ENCODE measurements at regions not wholly inside any gene's neighbourhood (a gene's known extent, or its start where the extent isn't known, plus 50 kb on each side); places are given as distances from the start of the nearest gene placed in this dataset.

DNA sequence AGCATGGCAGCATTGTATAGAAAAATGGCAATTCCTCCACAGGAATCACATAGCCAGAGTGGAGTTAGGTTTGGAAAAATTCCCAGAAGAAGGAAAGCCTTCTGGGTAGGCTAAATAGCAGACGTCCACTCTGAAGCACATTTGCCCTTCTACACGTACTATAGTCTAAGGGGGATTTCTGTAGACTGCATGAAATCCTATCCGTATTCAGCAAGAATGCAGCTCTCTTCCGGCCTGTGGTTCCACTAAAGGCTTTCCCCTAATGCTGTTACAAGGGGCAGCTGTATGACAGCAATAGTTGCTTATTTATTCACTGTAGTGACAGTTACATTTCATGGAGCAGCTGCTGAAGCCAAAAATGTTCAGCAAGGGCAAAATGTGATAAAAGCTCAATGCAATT, 263.6 kb downstream of the RWDD3 start:
- TF ChIP-seq ZNF274 (IDR thresholded peaks at IDR 0.05; ENCODE audit: borderline replicate concordance, low read depth, low read length) (no peak), POLR2A (conservative IDR thresholded peaks at IDR 0.05) (no peak), JUN (IDR thresholded peaks at IDR 0.05; ENCODE audit: borderline replicate concordance, low read depth, low read length) (no peak), JUN (CRISPR knock-in tag; IDR thresholded peaks at IDR 0.05; ENCODE audit: borderline replicate concordance) (no peak), MYC (IDR thresholded peaks at IDR 0.05; ENCODE audit: low read depth, low read length) (no peak), MYC (CRISPR knock-in tag; IDR thresholded peaks at IDR 0.05; ENCODE audit: borderline replicate concordance, low read depth) (no peak), FOXP1 (CRISPR knock-in tag; IDR thresholded peaks at IDR 0.05) (no peak), ZNF717 (CRISPR knock-in tag; IDR thresholded peaks at IDR 0.05) (no peak), ZNF408 (CRISPR knock-in tag; IDR thresholded peaks at IDR 0.05; ENCODE audit: low read depth) (no peak), ZNF217 (CRISPR knock-in tag; IDR thresholded peaks at IDR 0.05) (no peak), POLR2AphosphoS5 (IDR thresholded peaks at IDR 0.05; ENCODE audit: control insufficient read depth, insufficient read depth, low read depth, low read length) (no peak)
- TF ChIP-seq, protein P1, sequence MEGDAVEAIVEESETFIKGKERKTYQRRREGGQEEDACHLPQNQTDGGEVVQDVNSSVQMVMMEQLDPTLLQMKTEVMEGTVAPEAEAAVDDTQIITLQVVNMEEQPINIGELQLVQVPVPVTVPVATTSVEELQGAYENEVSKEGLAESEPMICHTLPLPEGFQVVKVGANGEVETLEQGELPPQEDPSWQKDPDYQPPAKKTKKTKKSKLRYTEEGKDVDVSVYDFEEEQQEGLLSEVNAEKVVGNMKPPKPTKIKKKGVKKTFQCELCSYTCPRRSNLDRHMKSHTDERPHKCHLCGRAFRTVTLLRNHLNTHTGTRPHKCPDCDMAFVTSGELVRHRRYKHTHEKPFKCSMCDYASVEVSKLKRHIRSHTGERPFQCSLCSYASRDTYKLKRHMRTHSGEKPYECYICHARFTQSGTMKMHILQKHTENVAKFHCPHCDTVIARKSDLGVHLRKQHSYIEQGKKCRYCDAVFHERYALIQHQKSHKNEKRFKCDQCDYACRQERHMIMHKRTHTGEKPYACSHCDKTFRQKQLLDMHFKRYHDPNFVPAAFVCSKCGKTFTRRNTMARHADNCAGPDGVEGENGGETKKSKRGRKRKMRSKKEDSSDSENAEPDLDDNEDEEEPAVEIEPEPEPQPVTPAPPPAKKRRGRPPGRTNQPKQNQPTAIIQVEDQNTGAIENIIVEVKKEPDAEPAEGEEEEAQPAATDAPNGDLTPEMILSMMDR (IDR thresholded peaks at IDR 0.05 in 2 of 3, conservative IDR thresholded peaks at IDR 0.05 in 1 of 3; ENCODE audit: insufficient read depth in 2 of 3, low read depth in 1 of 3, low read length in 3 of 3): no peak
- TF ChIP-seq, protein P2, sequence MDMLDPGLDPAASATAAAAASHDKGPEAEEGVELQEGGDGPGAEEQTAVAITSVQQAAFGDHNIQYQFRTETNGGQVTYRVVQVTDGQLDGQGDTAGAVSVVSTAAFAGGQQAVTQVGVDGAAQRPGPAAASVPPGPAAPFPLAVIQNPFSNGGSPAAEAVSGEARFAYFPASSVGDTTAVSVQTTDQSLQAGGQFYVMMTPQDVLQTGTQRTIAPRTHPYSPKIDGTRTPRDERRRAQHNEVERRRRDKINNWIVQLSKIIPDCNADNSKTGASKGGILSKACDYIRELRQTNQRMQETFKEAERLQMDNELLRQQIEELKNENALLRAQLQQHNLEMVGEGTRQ (CRISPR knock-in tag; IDR thresholded peaks at IDR 0.05): no peak
